ENCODE measurements at regions not wholly inside any gene's neighbourhood (a gene's known extent, or its start where the extent isn't known, plus 50 kb on each side); places are given as distances from the start of the nearest gene placed in this dataset.

- intact Hi-C loops (cut with DNase I) = loop anchor here in 2 of 10 donors (5.0 kb wide), 2 partner anchors 40 to 50 kb away; no protein-coding TSS in a partner anchor
- TF ChIP-seq CTCF (IDR thresholded peaks at IDR 0.05) = no peak
- ATAC-seq (peak; percentile 54 to 88 (median 80)), DNase-seq (peak; percentile 61 to 74)
- H3K4me1 ChIP-seq = peaks cover 11 to 28% (median 19%) of the 10 kb centered on the region in 9 donors
- no peak overlapping the region for H3K4me3 ChIP-seq
- WGBS, 2 donors = 31 to 39% methylated on average over 14 of the region's 14 CpGs
- peak overlapping the region; percentile 21 to 79 (median 72) for H3K27ac ChIP-seq
- H3K27me3 ChIP-seq = no peaks in the 10 kb centered on the region
- no peaks in the 10 kb centered on the region for H3K9me3 ChIP-seq
- no peaks in the 10 kb centered on the region for H3K36me3 ChIP-seq
Measured at GRCh38 chr2:43032213-43033015, 194.0 kb downstream of the ZFP36L2 start.

- Histone ChIP-seq H3K36me3 (no peaks in the 10 kb centered on the region), H3K4me3 (no peak overlapping the region), H3K9me3 (no peaks in the 10 kb centered on the region), H3K27ac (peak overlapping the region; percentile 21 to 79 (median 72)), H3K27me3 (no peaks in the 10 kb centered on the region), H3K4me1 (peaks cover 14 to 36% (median 27%) of the 10 kb centered on the region in 9 donors)
- no peak for DNase-seq
- no peak for TF ChIP-seq CTCF (IDR thresholded peaks at IDR 0.05)
- ATAC-seq = peak in 1 of 8 donors; percentile 35
- WGBS, 2 donors = 86 to 88% methylated on average over 9 of the region's 9 CpGs
- intact Hi-C loops (cut with DNase I) = loop anchor here in 2 of 10 donors (5.0 kb wide), 2 partner anchors 41 to 51 kb away; no protein-coding TSS in a partner anchor
Measured at GRCh38 chr2:43031471-43032212, 194.8 kb downstream of the ZFP36L2 start.

GRCh38 chr2:43030551-43031307 is 195.7 kb downstream of the ZFP36L2 start:
- H3K27ac ChIP-seq = peak overlapping the region in 2 of 10 donors; percentile 36 to 78
- H3K36me3 ChIP-seq = no peaks in the 10 kb centered on the region
- TF ChIP-seq CTCF (IDR thresholded peaks at IDR 0.05) = no peak
- H3K9me3 ChIP-seq = no peaks in the 10 kb centered on the region
- H3K4me1 ChIP-seq = peaks cover 14 to 42% (median 28%) of the 10 kb centered on the region in 9 donors
- H3K27me3 ChIP-seq = no peaks in the 10 kb centered on the region
- ATAC-seq (no peak), DNase-seq (no peak)
- WGBS, 2 donors = 87 to 91% methylated on average over 10 of the region's 10 CpGs
- H3K4me3 ChIP-seq = no peak overlapping the region
- intact Hi-C loops (cut with DNase I) = loop anchor here in 2 of 10 donors (5.0 kb wide), 2 partner anchors 42 to 52 kb away; no protein-coding TSS in a partner anchor

GRCh38 chr2:43029186-43029585 is 197.2 kb downstream of the ZFP36L2 start:
- no peak for ATAC-seq
- no peaks in the 10 kb centered on the region for H3K9me3 ChIP-seq
- 94% methylated on average over 3 of the region's 3 CpGs for WGBS, 2 donors
- DNase-seq = no peak
- no peak overlapping the region for H3K27ac ChIP-seq
- intact Hi-C loops (cut with DNase I) = loop anchor here in 7 of 10 donors (5.0 to 10.0 kb wide), 7 partner anchors 54 to 106 kb away; no protein-coding TSS in a partner anchor
- H3K4me1 ChIP-seq = peaks cover 14 to 52% (median 35%) of the 10 kb centered on the region in 9 donors
- H3K4me3 ChIP-seq = no peak overlapping the region
- H3K27me3 ChIP-seq = no peaks in the 10 kb centered on the region
- H3K36me3 ChIP-seq = no peaks in the 10 kb centered on the region
- TF ChIP-seq CTCF (IDR thresholded peaks at IDR 0.05) = no peak

All from heart right ventricle (tissue), 16 donors.